ENCODE measurements at regions not wholly inside any gene's neighbourhood (a gene's known extent, or its start where the extent isn't known, plus 50 kb on each side); places are given as distances from the start of the nearest gene placed in this dataset.

DNA sequence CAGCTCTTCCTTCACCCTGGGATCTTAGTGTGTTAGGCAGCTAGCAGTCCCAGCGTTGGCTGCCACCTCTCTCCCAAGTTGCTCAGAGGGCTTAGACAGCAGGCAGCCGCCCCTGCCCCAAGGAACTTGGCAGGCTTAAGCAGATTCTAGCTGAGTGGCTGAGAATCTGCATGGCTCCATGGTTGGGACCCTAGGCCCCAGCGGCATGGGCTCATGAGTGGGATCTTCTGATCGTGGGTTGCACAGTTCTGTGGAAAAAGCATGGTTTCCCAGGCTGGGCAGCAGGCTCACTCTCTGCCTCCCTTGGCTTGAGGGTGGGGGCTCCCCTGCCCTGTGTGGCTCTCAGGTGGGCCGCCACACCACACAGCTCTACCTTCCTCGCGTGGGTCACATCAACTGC, 1624.9 kb downstream of the GRIK2 start:
- Histone ChIP-seq H3K9me3 (no peaks in the 10 kb centered on the region), H3K4me1 (no peaks in the 10 kb centered on the region), H3K4me3 (no peak overlapping the region), H3K27ac (no peak overlapping the region), H3K36me3 (ENCODE audit: low read depth, missing control alignments) (no peaks in the 10 kb centered on the region), H3K27me3 (no peaks in the 10 kb centered on the region)
- TF ChIP-seq, protein P1, sequence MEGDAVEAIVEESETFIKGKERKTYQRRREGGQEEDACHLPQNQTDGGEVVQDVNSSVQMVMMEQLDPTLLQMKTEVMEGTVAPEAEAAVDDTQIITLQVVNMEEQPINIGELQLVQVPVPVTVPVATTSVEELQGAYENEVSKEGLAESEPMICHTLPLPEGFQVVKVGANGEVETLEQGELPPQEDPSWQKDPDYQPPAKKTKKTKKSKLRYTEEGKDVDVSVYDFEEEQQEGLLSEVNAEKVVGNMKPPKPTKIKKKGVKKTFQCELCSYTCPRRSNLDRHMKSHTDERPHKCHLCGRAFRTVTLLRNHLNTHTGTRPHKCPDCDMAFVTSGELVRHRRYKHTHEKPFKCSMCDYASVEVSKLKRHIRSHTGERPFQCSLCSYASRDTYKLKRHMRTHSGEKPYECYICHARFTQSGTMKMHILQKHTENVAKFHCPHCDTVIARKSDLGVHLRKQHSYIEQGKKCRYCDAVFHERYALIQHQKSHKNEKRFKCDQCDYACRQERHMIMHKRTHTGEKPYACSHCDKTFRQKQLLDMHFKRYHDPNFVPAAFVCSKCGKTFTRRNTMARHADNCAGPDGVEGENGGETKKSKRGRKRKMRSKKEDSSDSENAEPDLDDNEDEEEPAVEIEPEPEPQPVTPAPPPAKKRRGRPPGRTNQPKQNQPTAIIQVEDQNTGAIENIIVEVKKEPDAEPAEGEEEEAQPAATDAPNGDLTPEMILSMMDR (IDR thresholded peaks at IDR 0.05) = no peak
- TF ChIP-seq POLR2A (IDR thresholded peaks at IDR 0.05) = no peak
- DNase-seq = no peak
- 96 to 100% methylated on average over 3 to 6 of the region's 7 CpGs for WGBS, 2 donors
- intact Hi-C loops (cut with DNase I; ENCODE audit: low total_unique reads) = no loop called here

DNA sequence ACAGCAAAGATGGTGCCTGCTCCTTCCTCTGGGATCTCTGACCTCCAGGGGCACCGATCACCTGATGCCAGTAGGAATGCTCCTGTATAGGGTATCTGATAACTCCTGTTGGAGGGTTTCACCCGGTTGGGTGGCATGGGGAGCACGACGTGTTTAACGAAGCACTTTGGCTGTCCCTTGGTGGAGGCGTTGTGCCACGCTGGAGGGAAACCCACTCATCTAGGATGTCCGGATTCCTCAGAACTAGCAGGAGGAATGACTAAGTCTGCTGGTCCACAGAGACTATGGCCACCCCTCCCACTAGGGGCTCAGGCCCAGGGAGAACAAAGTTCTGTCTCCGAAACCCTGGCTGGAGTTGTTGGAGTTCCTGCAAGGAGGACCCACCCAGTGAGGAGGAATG, 1624.4 kb downstream of the GRIK2 start:
- no peak for DNase-seq
- TF ChIP-seq POLR2A (IDR thresholded peaks at IDR 0.05) = no peak
- TF ChIP-seq, protein P1 (IDR thresholded peaks at IDR 0.05) = no peak
- Histone ChIP-seq H3K36me3 (ENCODE audit: low read depth, missing control alignments) (no peaks in the 10 kb centered on the region), H3K4me1 (no peaks in the 10 kb centered on the region), H3K27ac (no peak overlapping the region), H3K9me3 (no peaks in the 10 kb centered on the region), H3K4me3 (no peak overlapping the region), H3K27me3 (no peaks in the 10 kb centered on the region)
- intact Hi-C loops (cut with DNase I; ENCODE audit: low total_unique reads) = no loop called here
- WGBS, 2 donors = 97 to 98% methylated on average over 8 to 9 of the region's 9 CpGs

DNA sequence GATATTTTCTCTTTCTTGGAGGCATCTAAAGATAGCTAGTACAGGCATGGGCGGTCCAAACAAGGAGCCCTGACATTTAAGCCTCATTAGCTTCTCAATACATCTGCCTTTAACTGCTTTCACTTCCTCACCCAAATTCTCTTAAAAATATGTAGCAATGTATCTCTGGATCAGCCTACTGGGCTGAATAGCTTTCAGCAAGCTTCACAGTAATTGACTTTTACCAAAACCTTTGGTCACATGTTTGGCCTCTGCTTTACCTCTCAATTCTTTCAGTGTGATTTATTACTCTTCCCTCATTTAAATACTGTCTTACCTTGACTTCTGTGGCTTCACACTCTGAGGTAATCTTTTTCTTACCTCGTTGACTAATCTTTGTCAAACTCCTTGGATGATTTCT, 1618.1 kb downstream of the GRIK2 start:
- no peaks in the 10 kb centered on the region for H3K9me3 ChIP-seq
- intact Hi-C loops (cut with DNase I; ENCODE audit: low total_unique reads) = no loop called here
- no peaks in the 10 kb centered on the region for H3K36me3 ChIP-seq (ENCODE audit: low read depth, missing control alignments)
- no peaks in the 10 kb centered on the region for H3K27me3 ChIP-seq
- no peak overlapping the region for H3K27ac ChIP-seq
- TF ChIP-seq, protein P1 (IDR thresholded peaks at IDR 0.05) = no peak
- TF ChIP-seq POLR2A (IDR thresholded peaks at IDR 0.05) = no peak
- no peak overlapping the region for H3K4me3 ChIP-seq
- no peaks in the 10 kb centered on the region for H3K4me1 ChIP-seq
- no peak for DNase-seq
- WGBS, 2 donors = 61 to 62% methylated on average over 2 of the region's 2 CpGs

DNA sequence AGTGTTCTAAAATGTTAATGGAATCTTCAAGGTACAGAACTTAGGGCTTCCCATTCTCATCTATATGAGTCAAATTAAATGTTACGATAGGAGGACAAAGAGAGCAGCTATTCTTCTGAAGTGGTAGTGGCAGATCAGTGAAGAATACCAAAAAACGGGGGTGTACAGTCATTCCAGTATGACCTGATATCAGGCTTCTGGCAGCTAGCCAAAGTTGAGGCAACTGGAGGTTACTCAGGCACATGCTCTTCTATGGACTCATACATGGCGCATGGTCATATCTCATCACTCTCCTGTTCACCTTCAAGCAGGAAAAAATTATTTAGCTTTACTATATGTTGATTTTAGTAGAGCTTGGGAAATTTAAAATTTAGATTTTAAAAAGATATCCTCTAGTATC, 1608.8 kb downstream of the GRIK2 start:
- Histone ChIP-seq H3K27me3 (no peaks in the 10 kb centered on the region), H3K4me3 (no peak overlapping the region), H3K36me3 (ENCODE audit: low read depth, missing control alignments) (no peaks in the 10 kb centered on the region), H3K27ac (no peak overlapping the region), H3K4me1 (no peaks in the 10 kb centered on the region), H3K9me3 (no peaks in the 10 kb centered on the region)
- peak; percentile 29 for DNase-seq
- no peak for TF ChIP-seq POLR2A (IDR thresholded peaks at IDR 0.05)
- TF ChIP-seq, protein P1 (IDR thresholded peaks at IDR 0.05) = no peak
- WGBS, 2 donors = 69 to 72% methylated on average over 3 of the region's 3 CpGs
- intact Hi-C loops (cut with DNase I; ENCODE audit: low total_unique reads) = no loop called here

DNA sequence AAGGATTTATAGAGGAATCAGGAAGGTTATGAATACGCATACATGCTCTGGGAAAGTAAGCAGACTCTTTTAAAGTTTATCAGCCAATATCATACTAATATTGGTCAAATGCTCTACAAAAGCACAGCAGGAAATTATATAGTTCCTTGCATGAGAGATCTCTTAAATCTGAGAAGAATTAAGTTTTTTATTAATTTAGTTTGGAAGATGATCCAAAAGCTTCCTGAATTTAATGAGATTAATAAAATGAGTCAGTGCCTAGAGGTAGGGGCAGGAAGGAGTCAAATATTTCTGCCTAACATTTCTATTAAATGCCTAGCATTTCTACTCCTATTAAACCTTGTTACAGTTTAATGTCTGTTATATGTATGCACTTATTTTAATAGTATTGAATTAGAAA, 1608.2 kb downstream of the GRIK2 start:
- H3K27me3 ChIP-seq = no peaks in the 10 kb centered on the region
- TF ChIP-seq POLR2A (IDR thresholded peaks at IDR 0.05) = no peak
- TF ChIP-seq, protein P1 (IDR thresholded peaks at IDR 0.05) = no peak
- H3K36me3 ChIP-seq (ENCODE audit: low read depth, missing control alignments) = no peaks in the 10 kb centered on the region
- H3K27ac ChIP-seq = no peak overlapping the region
- no peaks in the 10 kb centered on the region for H3K9me3 ChIP-seq
- DNase-seq = no peak
- H3K4me1 ChIP-seq = no peaks in the 10 kb centered on the region
- intact Hi-C loops (cut with DNase I; ENCODE audit: low total_unique reads) = no loop called here
- 83 to 86% methylated on average over 1 of the region's 1 CpG for WGBS, 2 donors
- H3K4me3 ChIP-seq = no peak overlapping the region

Data from testis (tissue), 2 donors.